GM18511 (cell line): ENCODE measurements at regions not wholly inside any gene's neighbourhood (a gene's known extent, or its start where the extent isn't known, plus 50 kb on each side); places are given as distances from the start of the nearest gene placed in this dataset.

Source experiments
- ATAC-seq: cut with Tn5 transposase; IDR thresholded peaks from one replicate; pipeline ENCODE4 v1.9.1; 2021; ENCODE audit warnings: mild to moderate bottlenecking, moderate library complexity; ENCODE audit not compliant: unreplicated experiment

DNA sequence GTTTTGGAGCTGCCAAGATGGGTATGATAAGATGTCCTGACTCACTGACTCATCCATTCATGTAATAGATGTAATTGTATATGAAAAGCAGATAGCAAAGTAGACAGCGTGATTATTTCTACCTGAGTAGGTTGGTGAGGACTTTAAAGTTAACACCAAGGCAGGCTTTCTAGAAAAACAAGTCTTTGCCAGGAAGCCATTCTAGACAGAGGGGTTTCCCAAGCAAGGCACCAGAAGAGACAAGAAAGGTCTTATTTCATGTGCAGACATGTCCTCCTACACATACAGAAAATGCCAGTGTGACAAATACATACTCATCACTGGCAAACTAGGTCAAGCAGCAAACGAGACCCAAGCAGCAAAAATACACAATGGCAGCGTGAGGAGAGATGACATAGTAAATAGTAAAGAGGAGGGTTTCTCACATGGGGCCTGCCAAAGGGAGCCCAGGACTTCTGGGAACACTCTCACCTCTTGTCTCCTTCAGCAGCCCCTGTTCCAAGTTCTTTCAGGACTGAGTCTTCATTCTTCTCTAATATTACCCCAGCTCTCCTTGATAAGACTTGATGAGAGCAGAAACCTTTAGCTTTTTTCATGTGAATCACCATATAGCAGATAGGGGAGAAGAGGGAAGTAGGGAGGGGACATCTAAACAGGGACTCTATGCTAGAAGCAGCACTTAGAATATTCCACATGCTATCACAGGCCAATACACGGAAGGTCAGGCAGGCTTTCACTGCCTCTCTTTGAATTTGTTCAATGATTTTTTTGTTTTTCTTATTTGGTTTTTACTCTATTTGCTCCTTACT is 114.6 kb upstream of the ATP1B1 start:
- no peak for ATAC-seq

DNA sequence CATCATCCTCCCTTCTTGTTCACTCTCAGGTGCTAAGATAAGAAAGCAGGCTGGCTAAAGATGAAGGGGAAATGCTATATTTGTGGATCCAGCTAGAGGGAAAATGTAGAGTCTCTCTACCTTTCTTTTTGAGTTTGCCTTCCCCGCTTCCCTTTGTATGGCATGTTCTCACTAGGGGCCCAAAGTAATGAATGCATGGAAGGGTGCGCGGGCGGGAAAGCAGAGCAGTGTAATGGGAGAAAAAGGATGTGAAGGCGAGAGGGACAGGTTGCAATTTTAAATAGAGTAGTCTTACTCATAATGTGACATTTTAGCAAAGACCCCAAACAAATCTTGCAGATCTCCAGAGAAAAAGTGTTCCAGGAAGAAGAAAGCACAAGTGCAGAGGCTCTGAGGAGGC is 105.1 kb upstream of the ATP1B1 start:
- ATAC-seq = no peak

DNA sequence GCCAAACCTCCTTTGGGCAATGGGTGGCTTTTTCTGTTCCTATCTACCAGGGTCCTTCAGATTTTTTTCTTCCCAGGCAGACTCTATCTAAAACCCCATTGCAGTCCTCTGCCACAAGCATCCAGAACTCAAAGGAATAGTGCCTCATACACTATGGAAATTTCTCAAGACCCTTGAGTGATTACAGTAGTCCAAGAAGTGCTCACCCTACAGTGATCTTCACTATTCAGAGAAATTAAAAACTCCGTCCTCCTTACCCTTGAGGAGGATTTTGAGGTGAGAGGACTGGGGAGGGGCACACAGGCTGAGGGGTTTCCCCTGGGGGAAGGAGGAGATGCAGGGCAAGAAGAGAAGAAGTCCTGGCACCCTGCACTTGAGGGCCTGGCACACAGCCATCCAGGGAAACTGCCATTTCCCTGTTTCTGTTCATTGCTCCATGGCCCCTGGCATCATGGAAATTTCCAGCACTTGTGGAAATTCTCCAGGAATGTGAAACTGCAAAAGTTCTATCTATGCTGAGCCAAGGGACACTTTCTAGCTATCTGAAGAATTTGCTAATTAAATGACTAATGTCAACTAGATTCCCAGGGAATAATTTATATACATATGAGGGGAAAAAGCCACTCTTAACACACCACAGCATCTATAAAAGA is 102.5 kb upstream of the ATP1B1 start:
- no peak for ATAC-seq

- ATAC-seq = no peak
Measured at GRCh38 chr1:169005776-169006175, 100.7 kb upstream of the ATP1B1 start.

GRCh38 chr1:169009666-169010065 is 96.8 kb upstream of the ATP1B1 start:
- peak; percentile 56 for ATAC-seq

- peak; percentile 77 for ATAC-seq
Measured at GRCh38 chr1:169012416-169012815, 94.1 kb upstream of the ATP1B1 start.

DNA sequence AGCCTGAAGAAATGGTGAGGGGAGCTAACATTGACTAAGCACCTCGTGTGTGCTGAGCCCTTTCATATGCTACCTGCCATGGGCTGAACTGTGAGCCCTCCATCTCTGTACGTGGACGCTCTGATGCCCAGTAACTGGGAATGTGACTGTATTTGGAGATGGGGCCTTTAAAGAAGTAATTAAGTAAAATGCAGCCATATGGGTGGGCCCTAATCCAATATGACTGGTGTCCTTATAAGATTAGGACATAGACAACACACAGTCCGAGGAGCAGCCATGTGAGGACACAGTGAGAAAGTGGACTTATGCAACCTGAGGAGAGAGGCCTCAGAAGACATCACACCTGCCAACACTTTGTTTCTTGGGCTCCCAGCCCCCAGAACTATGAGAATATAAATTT is 92.7 kb upstream of the ATP1B1 start:
- no peak for ATAC-seq

GRCh38 chr1:169015464-169015863 is 91.0 kb upstream of the ATP1B1 start:
- no peak for ATAC-seq

DNA sequence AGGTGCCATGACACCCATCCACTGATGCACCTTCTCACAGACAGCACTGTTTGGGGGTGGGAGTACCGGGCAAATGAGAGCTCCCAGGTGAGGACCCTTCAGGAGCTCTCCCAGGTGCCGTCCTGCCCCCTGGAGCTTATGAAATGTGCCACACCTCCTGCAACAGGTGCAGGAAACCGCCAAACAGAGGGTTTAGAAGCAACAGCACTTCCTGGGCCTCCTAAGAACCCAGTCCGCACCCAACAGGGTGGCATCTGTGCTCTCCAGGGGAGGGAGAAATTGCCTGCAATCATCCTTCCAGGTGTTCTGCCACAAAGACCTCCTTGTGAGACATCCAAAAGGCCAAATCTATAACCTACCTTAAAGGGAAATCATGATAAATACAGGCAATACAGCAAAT is 87.7 kb upstream of the ATP1B1 start:
- ATAC-seq = no peak

DNA sequence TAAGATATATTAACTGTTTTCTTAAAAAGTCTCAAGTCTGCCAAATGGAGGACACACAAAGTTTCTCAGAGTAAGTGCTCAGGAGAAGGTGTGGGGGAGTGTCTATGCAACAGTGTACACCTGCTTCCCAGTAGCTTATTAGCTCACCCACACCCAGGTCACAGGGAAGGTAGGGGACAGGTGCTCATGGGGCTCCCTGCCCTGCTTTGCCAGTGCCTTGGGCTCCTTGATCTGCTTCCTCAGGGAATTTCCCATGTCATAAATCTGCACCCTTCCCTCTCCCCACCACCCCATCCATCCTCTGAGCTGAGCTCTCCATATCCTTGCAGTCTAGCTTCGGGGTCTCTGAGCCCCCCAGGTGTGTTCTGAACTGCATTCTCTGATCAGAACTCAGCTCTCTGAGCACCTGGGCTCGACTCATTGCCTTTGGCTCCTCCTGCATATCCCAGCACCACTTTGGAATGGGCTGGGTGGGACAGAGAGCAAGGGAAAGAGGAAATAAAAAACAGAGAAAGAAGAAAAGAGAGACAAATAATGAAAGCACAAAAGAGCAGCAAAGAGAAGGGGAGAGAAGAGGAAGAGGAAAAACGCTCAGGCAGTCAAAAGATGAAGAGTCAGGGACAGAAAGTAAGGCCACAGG is 87.0 kb upstream of the ATP1B1 start:
- no peak for ATAC-seq

- no peak for ATAC-seq
Measured at GRCh38 chr1:169020684-169021083, 85.8 kb upstream of the ATP1B1 start.

DNA sequence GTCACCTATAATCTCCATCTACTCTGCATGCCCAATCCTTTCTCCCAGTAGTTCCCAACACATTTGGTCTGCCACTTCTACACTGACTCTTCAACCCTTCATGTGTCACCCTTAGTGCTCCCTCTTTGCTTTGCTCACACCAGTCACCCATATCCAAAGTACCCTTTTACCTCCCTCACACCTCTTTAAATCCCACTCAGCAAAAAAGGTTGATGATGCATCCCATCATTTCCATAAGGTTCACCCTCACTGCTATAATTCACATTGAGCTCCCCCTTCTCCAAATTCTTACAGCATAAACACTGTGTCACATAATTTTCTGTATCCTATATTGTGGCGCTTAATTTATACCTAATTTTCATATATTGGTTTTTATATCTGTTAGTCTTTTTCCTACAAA is 83.8 kb upstream of the ATP1B1 start:
- ATAC-seq = no peak

- no peak for ATAC-seq
Measured at GRCh38 chr1:169024255-169024654, 82.2 kb upstream of the ATP1B1 start.

GRCh38 chr1:169024800-169025271 is 81.7 kb upstream of the ATP1B1 start:
- peak; percentile 91 for ATAC-seq

- peak; percentile 32 for ATAC-seq
Measured at GRCh38 chr1:169025412-169025811, 81.1 kb upstream of the ATP1B1 start.

GRCh38 chr1:169027607-169028320 is 78.7 kb upstream of the ATP1B1 start:
- ATAC-seq = peak; percentile 56

GRCh38 chr1:169031566-169032224 is 74.8 kb upstream of the ATP1B1 start:
- ATAC-seq = no peak

- no peak for ATAC-seq
Measured at GRCh38 chr1:169041366-169041765, 65.1 kb upstream of the ATP1B1 start.

- ATAC-seq = no peak
Measured at GRCh38 chr1:169042377-169042776, 64.1 kb upstream of the ATP1B1 start.

- ATAC-seq = peak; percentile 3
Measured at GRCh38 chr1:169043823-169044222, 62.7 kb upstream of the ATP1B1 start.

GRCh38 chr1:169044296-169044695 is 62.2 kb upstream of the ATP1B1 start:
- ATAC-seq = peak; percentile 96
